GM20431 (cell line): ENCODE measurements at regions not wholly inside any gene's neighbourhood (a gene's known extent, or its start where the extent isn't known, plus 50 kb on each side); places are given as distances from the start of the nearest gene placed in this dataset.

Experiments used
- in situ Hi-C: fragments of 300-500 bp; cut with MseI, MboI; formaldehyde crosslinking; loops from one replicate; pipeline ENCODE4 v1.15.0; 2020; ENCODE audit warnings: low sequenced_read_pairs; ENCODE audit not compliant: unreplicated experiment

GRCh38 chr3:168364967-168365366 lies 269.2 kb upstream of the GOLIM4 start:
- in situ Hi-C loops: no loop called here

DNA sequence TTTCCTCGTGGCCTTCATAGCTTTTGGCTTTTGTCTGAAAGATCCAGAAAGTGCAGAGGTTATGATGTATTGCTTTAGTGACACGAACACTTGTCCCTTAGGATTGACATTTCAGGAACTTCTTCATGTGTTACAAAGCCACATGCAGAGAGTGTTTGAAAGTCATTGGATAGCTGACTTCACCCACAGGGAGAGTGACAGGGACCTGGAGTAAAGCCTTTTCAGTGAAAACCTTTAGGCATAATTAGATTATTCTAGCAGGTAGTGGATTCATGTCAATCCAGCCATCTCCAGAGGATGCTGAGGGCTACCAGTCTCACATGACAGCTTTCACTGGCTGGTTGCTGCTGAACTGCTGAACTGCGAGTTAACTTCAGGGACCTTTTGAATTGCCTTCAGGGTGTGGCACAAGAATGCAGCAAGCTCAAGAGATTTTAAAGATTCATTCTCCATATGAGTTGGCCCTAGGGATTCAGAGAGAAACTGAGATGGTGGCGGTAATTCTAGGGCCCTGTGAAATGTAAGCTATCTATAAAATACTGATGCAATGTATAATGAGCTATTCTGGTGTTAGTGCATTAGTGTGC lies 267.0 kb upstream of the GOLIM4 start:
- in situ Hi-C loops: no loop called here

DNA sequence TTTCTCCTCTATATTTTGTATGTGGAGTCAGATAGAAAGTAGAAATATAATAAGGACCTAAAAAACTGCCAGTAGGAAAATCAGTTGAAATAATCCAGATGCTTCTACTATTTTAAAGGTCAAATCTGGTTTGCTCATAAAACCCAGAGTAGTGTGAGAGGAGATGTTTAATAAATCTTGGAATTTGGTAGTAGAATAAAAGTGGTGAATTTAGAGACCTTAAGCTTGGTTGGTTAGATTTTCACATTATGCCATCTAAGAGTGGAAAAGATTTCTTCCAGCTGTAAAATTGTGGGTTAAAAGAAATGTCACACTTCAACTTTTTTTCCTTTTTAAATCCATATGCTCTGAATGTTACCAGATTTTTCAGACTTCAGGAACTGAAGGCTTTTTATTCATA lies 266.4 kb upstream of the GOLIM4 start:
- in situ Hi-C loops: no loop called here

DNA sequence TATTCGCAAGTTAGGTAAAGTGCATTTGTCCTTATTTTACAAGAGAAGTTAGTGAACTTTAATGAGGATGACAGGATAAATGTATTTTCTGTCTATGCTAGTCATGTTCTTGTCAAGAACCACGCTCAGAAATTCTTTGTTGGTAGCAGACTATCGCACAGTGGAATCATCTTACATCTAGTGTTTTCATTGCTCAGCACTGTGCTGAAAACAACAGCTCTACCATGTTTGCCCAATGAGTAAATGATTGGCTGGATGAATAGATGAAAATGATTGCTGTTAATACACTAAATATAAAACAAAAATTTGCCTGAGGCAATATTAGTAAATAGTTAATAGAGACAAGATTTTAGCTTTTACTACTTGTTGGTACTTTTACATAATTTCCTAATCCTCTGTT lies 265.3 kb upstream of the GOLIM4 start:
- in situ Hi-C loops: no loop called here

- in situ Hi-C loops: no loop called here
Observed at GRCh38 chr3:168342946-168343850, 247.5 kb upstream of the GOLIM4 start.

GRCh38 chr3:168341956-168342936 lies 246.5 kb upstream of the GOLIM4 start:
- in situ Hi-C loops: no loop called here

- in situ Hi-C loops: no loop called here
Observed at GRCh38 chr3:168341192-168341815, 245.6 kb upstream of the GOLIM4 start.

DNA sequence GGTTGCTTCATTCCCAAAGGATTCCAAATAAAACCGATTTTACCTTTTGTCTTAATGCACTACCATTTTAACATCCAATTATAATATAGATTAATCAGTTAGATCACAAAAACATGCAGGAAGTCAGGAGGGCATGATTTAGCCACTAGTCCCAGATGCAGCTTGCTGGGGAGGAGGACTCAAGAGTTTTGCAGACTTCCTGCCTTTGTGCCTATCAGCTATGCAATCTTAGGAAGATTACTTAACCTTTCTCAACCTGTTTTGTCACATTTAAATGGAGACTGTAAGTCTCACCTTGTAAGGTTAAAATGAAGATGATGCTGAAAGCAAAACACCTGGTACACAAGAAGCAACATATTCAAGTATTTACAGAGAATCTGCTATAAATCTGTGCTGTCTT lies 242.4 kb upstream of the GOLIM4 start:
- in situ Hi-C loops: no loop called here

DNA sequence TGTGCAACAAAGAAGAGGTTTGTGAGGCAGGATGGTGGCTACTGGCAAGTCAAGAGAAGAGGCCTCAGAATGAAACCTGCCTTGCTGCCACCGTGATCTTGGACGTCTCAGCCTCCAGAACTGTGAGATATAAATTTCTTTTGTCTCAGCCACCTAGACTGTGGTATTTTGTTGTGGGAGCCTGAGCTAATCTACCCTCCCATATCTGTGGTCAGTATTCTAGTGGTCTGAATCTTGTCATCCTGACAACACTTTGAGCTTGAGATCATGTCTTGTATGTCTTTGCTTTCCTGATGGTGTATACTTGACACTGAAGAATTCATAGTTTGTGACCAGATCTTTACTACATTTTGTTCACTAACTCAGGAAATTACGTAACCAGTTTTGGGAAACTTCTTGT lies 240.6 kb upstream of the GOLIM4 start:
- in situ Hi-C loops: no loop called here

- in situ Hi-C loops: no loop called here
Observed at GRCh38 chr3:168333410-168333935, 237.7 kb upstream of the GOLIM4 start.

DNA sequence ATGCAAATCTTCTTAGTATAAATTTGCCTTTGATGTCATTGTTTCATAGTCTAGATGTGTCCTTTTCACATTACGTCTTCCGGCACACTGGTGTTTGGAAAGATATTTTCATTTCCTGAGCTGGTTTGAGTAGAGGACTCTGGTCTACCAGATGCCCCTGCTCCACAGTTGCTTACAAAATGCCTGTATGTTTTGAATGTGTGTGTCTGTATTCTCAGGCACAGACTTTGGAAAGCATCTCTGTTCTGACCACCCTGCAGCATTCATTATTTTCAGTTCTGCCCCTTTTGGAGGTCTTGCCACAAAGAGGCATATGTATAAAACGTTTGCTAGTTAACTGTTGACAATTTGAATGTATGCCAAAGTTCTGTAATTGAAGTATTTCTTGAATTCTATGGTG lies 236.0 kb upstream of the GOLIM4 start:
- in situ Hi-C loops: no loop called here

- in situ Hi-C loops: no loop called here
Observed at GRCh38 chr3:168330983-168331382, 235.3 kb upstream of the GOLIM4 start.

DNA sequence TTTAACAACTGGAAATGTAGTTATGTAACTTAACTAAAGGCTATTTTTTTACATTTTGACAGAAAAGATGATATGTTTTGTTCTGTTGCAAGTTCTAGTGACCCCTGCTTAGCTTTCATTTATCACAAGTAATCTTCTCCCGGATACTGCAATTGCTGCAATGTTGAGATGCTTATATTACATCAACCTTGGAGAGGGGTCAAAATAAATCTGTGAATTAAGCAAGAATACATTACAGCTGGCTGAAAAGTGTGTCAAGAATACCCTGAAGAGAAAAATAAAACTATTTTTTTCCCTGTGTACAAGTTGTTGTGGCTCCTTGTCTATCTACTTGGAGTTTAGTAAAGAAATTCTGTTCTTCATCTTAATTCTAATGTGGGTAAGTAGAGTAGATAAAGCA lies 232.1 kb upstream of the GOLIM4 start:
- in situ Hi-C loops: no loop called here

DNA sequence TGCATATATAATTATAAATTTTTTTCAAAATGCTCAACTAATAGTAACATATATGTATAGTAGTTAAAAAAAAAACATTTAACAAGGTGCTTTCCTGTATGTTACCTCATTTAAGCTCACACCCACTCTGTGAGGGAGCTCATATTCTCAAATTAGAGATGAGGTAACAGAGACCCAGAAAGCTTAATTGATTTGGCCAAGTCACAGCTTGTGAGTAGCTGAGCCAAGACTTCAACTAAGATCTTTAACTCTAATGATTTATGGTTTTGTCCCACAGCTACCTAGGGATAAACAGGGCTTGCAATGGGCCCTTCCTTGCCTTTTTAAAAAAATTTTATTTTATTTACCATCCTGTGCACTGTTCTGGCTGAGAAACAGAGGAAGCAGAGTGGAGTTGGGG lies 230.0 kb upstream of the GOLIM4 start:
- in situ Hi-C loops: no loop called here

DNA sequence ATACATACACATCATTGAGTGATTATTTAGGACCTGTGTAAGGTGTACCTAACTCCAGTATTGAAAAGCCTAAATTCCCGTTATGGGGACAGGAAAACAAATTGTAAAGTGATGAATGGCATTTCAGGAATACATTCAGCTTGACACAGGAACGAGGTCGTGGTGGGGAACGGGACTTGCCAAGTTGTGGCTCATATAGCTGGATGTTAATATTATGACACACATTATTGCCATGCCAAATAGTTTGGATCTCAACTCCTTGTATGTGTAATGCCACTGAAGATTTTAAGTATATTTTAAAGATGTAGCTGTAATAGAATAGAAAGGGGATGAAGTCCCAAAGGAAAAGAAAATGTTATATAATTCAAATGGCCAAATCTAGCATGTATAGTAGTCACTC lies 227.2 kb upstream of the GOLIM4 start:
- in situ Hi-C loops: no loop called here

GRCh38 chr3:168314166-168314565 lies 218.4 kb upstream of the GOLIM4 start:
- in situ Hi-C loops: no loop called here

- in situ Hi-C loops: no loop called here
Observed at GRCh38 chr3:168312984-168313383, 217.3 kb upstream of the GOLIM4 start.

GRCh38 chr3:168307893-168308292 lies 212.2 kb upstream of the GOLIM4 start:
- in situ Hi-C loops: no loop called here

DNA sequence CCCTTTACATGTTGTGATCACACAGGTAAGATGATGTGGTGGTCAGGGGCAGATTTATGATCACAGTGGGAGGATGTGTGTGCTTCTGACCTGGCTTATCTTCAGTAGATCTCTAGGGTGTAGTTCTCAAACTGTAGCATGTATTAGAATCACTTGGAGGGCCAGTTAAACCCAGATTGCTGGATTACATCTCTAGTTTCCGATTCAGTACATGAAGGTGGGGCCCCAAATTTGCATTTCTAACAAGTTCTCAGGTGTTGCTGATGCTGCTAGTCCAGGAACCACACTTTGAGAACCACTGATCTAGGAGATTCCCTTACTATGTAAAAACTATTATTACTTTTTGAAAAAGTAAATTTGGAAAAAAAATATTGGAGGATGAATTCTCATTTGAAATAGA lies 199.3 kb upstream of the GOLIM4 start:
- in situ Hi-C loops: no loop called here

- in situ Hi-C loops: no loop called here
Observed at GRCh38 chr3:168292296-168292695, 196.6 kb upstream of the GOLIM4 start.
